ENCODE measurements at regions not wholly inside any gene's neighbourhood (a gene's known extent, or its start where the extent isn't known, plus 50 kb on each side); places are given as distances from the start of the nearest gene placed in this dataset.

DNA sequence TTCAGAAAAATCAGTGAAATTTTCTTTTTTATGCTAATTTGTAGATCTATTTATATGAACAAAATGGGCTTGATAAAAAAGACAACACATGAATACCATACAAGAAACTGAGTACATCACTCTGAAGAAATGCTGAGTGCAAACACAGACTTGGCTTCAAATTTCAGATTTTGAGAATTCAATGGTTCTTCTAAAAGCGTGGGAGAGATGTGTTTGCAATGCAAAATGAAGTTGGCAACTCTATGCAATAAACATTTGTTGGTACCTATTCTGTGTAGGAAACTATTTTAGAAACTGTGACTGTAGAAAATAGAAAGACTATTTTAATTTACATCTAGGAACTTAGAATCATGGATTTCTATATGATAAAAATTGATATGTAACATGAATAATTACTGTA is 1834.1 kb upstream of the CELF4 start:
- TF ChIP-seq, protein P1, sequence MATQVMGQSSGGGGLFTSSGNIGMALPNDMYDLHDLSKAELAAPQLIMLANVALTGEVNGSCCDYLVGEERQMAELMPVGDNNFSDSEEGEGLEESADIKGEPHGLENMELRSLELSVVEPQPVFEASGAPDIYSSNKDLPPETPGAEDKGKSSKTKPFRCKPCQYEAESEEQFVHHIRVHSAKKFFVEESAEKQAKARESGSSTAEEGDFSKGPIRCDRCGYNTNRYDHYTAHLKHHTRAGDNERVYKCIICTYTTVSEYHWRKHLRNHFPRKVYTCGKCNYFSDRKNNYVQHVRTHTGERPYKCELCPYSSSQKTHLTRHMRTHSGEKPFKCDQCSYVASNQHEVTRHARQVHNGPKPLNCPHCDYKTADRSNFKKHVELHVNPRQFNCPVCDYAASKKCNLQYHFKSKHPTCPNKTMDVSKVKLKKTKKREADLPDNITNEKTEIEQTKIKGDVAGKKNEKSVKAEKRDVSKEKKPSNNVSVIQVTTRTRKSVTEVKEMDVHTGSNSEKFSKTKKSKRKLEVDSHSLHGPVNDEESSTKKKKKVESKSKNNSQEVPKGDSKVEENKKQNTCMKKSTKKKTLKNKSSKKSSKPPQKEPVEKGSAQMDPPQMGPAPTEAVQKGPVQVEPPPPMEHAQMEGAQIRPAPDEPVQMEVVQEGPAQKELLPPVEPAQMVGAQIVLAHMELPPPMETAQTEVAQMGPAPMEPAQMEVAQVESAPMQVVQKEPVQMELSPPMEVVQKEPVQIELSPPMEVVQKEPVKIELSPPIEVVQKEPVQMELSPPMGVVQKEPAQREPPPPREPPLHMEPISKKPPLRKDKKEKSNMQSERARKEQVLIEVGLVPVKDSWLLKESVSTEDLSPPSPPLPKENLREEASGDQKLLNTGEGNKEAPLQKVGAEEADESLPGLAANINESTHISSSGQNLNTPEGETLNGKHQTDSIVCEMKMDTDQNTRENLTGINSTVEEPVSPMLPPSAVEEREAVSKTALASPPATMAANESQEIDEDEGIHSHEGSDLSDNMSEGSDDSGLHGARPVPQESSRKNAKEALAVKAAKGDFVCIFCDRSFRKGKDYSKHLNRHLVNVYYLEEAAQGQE (IDR thresholded peaks at IDR 0.05; ENCODE audit: insufficient read depth in 1 of 2, low read depth in 2 of 2, low read length in 2 of 2), result no peak
- TF ChIP-seq SIN3A (IDR thresholded peaks at IDR 0.05; ENCODE audit: borderline replicate concordance, insufficient read depth, low read length), result no peak
- TF ChIP-seq TAF1 (IDR thresholded peaks at IDR 0.05; ENCODE audit: borderline replicate concordance, insufficient read depth, low read length), result no peak
- no peak for TF ChIP-seq POLR2AphosphoS5 (IDR thresholded peaks at IDR 0.05; ENCODE audit: low read depth, low read length)
- no peak for TF ChIP-seq FOXP2 (optimal IDR thresholded peaks at IDR 0.05; ENCODE audit: borderline replicate concordance, extremely low read depth, extremely low read length, insufficient read depth)

Measured in PFSK-1 (cell line).